Gastrocnemius medialis (tissue), 4 donors: ENCODE measurements at regions not wholly inside any gene's neighbourhood (a gene's known extent, or its start where the extent isn't known, plus 50 kb on each side); places are given as distances from the start of the nearest gene placed in this dataset.

ENCODE experiments used
- CTCF ChIP-seq, 5 experiments: fragments of 450-650 bp in 3 of 5; fragments of 200-600 bp in 2 of 5; sonication (generic) in 2 of 5; IDR thresholded peaks in 4 of 5; conservative IDR thresholded peaks in 1 of 5; 1 replicate in 4 of 5; 2 replicates in 1 of 5; pipeline ENCODE4 v1.5.1; 2016 to 2019; ENCODE audit warnings: antibody characterized with exemption in 5 of 5, mild to moderate bottlenecking in 3 of 5, moderate library complexity in 3 of 5
- POLR2A ChIP-seq, 2 donors: fragments of 450-650 bp; IDR thresholded peaks; one replicate each; pipeline ENCODE4 v1.6.1; 2017; ENCODE audit warnings: antibody characterized with exemption in 2 of 2, mild to moderate bottlenecking in 2 of 2, moderate library complexity in 2 of 2

GRCh38 chr5:27598576-27598975 is 560.2 kb upstream of the CDH9 start:
- no peak for TF ChIP-seq CTCF (IDR thresholded peaks at IDR 0.05 in 4 of 5, conservative IDR thresholded peaks at IDR 0.05 in 1 of 5)
- no peak for TF ChIP-seq POLR2A (IDR thresholded peaks at IDR 0.05)
